ENCODE measurements at regions not wholly inside any gene's neighbourhood (a gene's known extent, or its start where the extent isn't known, plus 50 kb on each side); places are given as distances from the start of the nearest gene placed in this dataset.

- Histone ChIP-seq H3K36me3 (replicated peaks in 1 of 2) (no peaks in the 10 kb centered on the region), H3K27ac (no peak overlapping the region), H3K27me3 (no peaks in the 10 kb centered on the region), H3K4me3 (no peak overlapping the region), H3K9me3 (replicated peaks in 1 of 3) (no peaks in the 10 kb centered on the region), H3K4me1 (replicated peaks in 1 of 2) (no peaks in the 10 kb centered on the region)
- TF ChIP-seq POLR2A (IDR thresholded peaks at IDR 0.05) (no peak), CTCF (IDR thresholded peaks at IDR 0.05) (no peak)
- 77 to 88% (median 83%) methylated on average over 6 of the region's 6 CpGs for WGBS, 4 donors
- intact Hi-C loops (cut with DNase I): no loop called here
- DNase-seq: peak in 2 of 7 donors; percentile 8 to 15
Observed at GRCh38 chr11:134564472-134565200, 152.6 kb upstream of the B3GAT1 start.

GRCh38 chr11:134562941-134563471 is 151.0 kb upstream of the B3GAT1 start:
- Histone ChIP-seq H3K4me1 (replicated peaks in 1 of 2) (no peaks in the 10 kb centered on the region), H3K27ac (no peak overlapping the region), H3K36me3 (replicated peaks in 1 of 2) (no peaks in the 10 kb centered on the region), H3K4me3 (no peak overlapping the region), H3K9me3 (replicated peaks in 1 of 3) (no peaks in the 10 kb centered on the region), H3K27me3 (no peaks in the 10 kb centered on the region)
- intact Hi-C loops (cut with DNase I): no loop called here
- TF ChIP-seq CTCF (IDR thresholded peaks at IDR 0.05): no peak
- TF ChIP-seq POLR2A (IDR thresholded peaks at IDR 0.05): no peak
- peak in 3 of 7 donors; percentile 5 to 28 (median 7) for DNase-seq
- WGBS, 4 donors: 66 to 100% (median 77%) methylated on average over 1 to 7 of the region's 7 CpGs

- no peaks in the 10 kb centered on the region for H3K27me3 ChIP-seq
- H3K27ac ChIP-seq: no peak overlapping the region
- intact Hi-C loops (cut with DNase I): no loop called here
- no peaks in the 10 kb centered on the region for H3K9me3 ChIP-seq (replicated peaks in 1 of 3)
- 64 to 80% (median 70%) methylated on average over 3 to 4 of the region's 4 CpGs for WGBS, 4 donors
- H3K4me3 ChIP-seq: no peak overlapping the region
- TF ChIP-seq POLR2A (IDR thresholded peaks at IDR 0.05) (no peak), CTCF (IDR thresholded peaks at IDR 0.05) (no peak)
- no peaks in the 10 kb centered on the region for H3K4me1 ChIP-seq (replicated peaks in 1 of 2)
- no peaks in the 10 kb centered on the region for H3K36me3 ChIP-seq (replicated peaks in 1 of 2)
- peak in 1 of 7 donors; percentile 13 for DNase-seq
Observed at GRCh38 chr11:134562196-134562595, 150.2 kb upstream of the B3GAT1 start.

GRCh38 chr11:134561331-134561720 is 149.3 kb upstream of the B3GAT1 start:
- TF ChIP-seq POLR2A (IDR thresholded peaks at IDR 0.05): no peak
- TF ChIP-seq CTCF (IDR thresholded peaks at IDR 0.05): no peak
- Histone ChIP-seq H3K4me3 (no peak overlapping the region), H3K27me3 (no peaks in the 10 kb centered on the region), H3K4me1 (replicated peaks in 1 of 2) (no peaks in the 10 kb centered on the region), H3K36me3 (replicated peaks in 1 of 2) (no peaks in the 10 kb centered on the region), H3K27ac (no peak overlapping the region), H3K9me3 (replicated peaks in 1 of 3) (no peaks in the 10 kb centered on the region)
- intact Hi-C loops (cut with DNase I): no loop called here
- WGBS, 4 donors: 69 to 81% (median 75%) methylated on average over 4 to 8 of the region's 8 CpGs
- DNase-seq: peak in 2 of 7 donors; percentile 4 to 18

Data from adrenal gland (tissue), 9 donors.